ENCODE measurements at regions not wholly inside any gene's neighbourhood (a gene's known extent, or its start where the extent isn't known, plus 50 kb on each side); places are given as distances from the start of the nearest gene placed in this dataset.

GRCh38 chr6:81826784-81827183 is 74.3 kb upstream of the TENT5A start:
- intact Hi-C loops (cut with micrococcal nuclease; ENCODE audit: unreplicated experiment) = no loop called here
- no peak for TF ChIP-seq CTCF (conservative IDR thresholded peaks at IDR 0.05; ENCODE audit: low read length)
- TF ChIP-seq EZH2phosphoT487 (IDR thresholded peaks at IDR 0.05; ENCODE audit: borderline replicate concordance, low read depth, low read length) = no peak
- no peak overlapping the region for H3K4me2 ChIP-seq (ENCODE audit: low read length)
- no TSS peak for BruUV-seq (replicated peaks)
- H2AFZ ChIP-seq (ENCODE audit: low read length) = no peak overlapping the region
- H3K9me2 ChIP-seq (ENCODE audit: insufficient read depth, low read length) = 0 out of 2 replicates have a peak, but pooled peaks cover 4% of the 10 kb centered on the region
- no peaks in the 10 kb centered on the region for H3K9me3 ChIP-seq (ENCODE audit: low read length)
- H3K27ac ChIP-seq (ENCODE audit: low read depth, low read length, poor library complexity, severe bottlenecking) = no peak overlapping the region
- POLR2A ChIA-PET = no interaction called here
- H3K36me3 ChIP-seq (ENCODE audit: insufficient read depth, low read length) = no peaks in the 10 kb centered on the region
- H3K4me1 ChIP-seq (ENCODE audit: insufficient read depth, low read length, poor library complexity, severe bottlenecking) = no peaks in the 10 kb centered on the region
- no peaks in the 10 kb centered on the region for H3K79me2 ChIP-seq (ENCODE audit: insufficient read depth, low read depth, low read length)
- H4K20me1 ChIP-seq (ENCODE audit: insufficient read depth, low read length) = no peaks in the 10 kb centered on the region
- CTCF ChIA-PET (ENCODE audit: unreplicated experiment) = no interaction called here
- no peak for DNase-seq (ENCODE audit: low spot score)
- H3K4me3 ChIP-seq (ENCODE audit: low read depth, low read length, poor library complexity, severe bottlenecking) = no peak overlapping the region

- Histone ChIP-seq H3K4me1 (ENCODE audit: insufficient read depth, low read length, poor library complexity, severe bottlenecking) (peaks cover 4% of the 10 kb centered on the region), H3K9me2 (ENCODE audit: insufficient read depth, low read length) (0 out of 2 replicates have a peak, but pooled peaks cover 4% of the 10 kb centered on the region), H2AFZ (ENCODE audit: low read length) (no peak overlapping the region), H3K36me3 (ENCODE audit: insufficient read depth, low read length) (no peaks in the 10 kb centered on the region), H4K20me1 (ENCODE audit: insufficient read depth, low read length) (no peaks in the 10 kb centered on the region), H3K4me3 (ENCODE audit: low read depth, low read length, poor library complexity, severe bottlenecking) (no peak overlapping the region), H3K27ac (ENCODE audit: low read depth, low read length, poor library complexity, severe bottlenecking) (no peak overlapping the region), H3K79me2 (ENCODE audit: insufficient read depth, low read depth, low read length) (no peaks in the 10 kb centered on the region), H3K4me2 (ENCODE audit: low read length) (no peak overlapping the region), H3K9me3 (ENCODE audit: low read length) (no peaks in the 10 kb centered on the region)
- no TSS peak for BruUV-seq (replicated peaks)
- POLR2A ChIA-PET = no interaction called here
- DNase-seq (ENCODE audit: low spot score) = no peak
- CTCF ChIA-PET (ENCODE audit: unreplicated experiment) = no interaction called here
- TF ChIP-seq CTCF (conservative IDR thresholded peaks at IDR 0.05; ENCODE audit: low read length) = no peak
- no peak for TF ChIP-seq EZH2phosphoT487 (IDR thresholded peaks at IDR 0.05; ENCODE audit: borderline replicate concordance, low read depth, low read length)
- intact Hi-C loops (cut with micrococcal nuclease; ENCODE audit: unreplicated experiment) = no loop called here
Measured at GRCh38 chr6:81822568-81822967, 70.1 kb upstream of the TENT5A start.

- no TSS peak for BruUV-seq (replicated peaks)
- Histone ChIP-seq H3K4me1 (ENCODE audit: insufficient read depth, low read length, poor library complexity, severe bottlenecking) (peaks cover 4% of the 10 kb centered on the region), H3K4me3 (ENCODE audit: low read depth, low read length, poor library complexity, severe bottlenecking) (no peak overlapping the region), H2AFZ (ENCODE audit: low read length) (no peak overlapping the region), H3K36me3 (ENCODE audit: insufficient read depth, low read length) (no peaks in the 10 kb centered on the region), H3K9me3 (ENCODE audit: low read length) (no peaks in the 10 kb centered on the region), H3K79me2 (ENCODE audit: insufficient read depth, low read depth, low read length) (no peaks in the 10 kb centered on the region), H3K9me2 (ENCODE audit: insufficient read depth, low read length) (no peaks in the 10 kb centered on the region), H3K4me2 (ENCODE audit: low read length) (no peak overlapping the region), H3K27ac (ENCODE audit: low read depth, low read length, poor library complexity, severe bottlenecking) (no peak overlapping the region), H4K20me1 (ENCODE audit: insufficient read depth, low read length) (no peaks in the 10 kb centered on the region)
- intact Hi-C loops (cut with micrococcal nuclease; ENCODE audit: unreplicated experiment) = no loop called here
- CTCF ChIA-PET (ENCODE audit: unreplicated experiment) = no interaction called here
- POLR2A ChIA-PET = interaction anchor here (0.9 kb wide), 1 partner anchor 211 kb away, joined by 3 read pairs; no protein-coding TSS in a partner anchor
- DNase-seq (ENCODE audit: low spot score) = no peak
- TF ChIP-seq CTCF (conservative IDR thresholded peaks at IDR 0.05; ENCODE audit: low read length) = no peak
- TF ChIP-seq EZH2phosphoT487 (IDR thresholded peaks at IDR 0.05; ENCODE audit: borderline replicate concordance, low read depth, low read length) = no peak
Measured at GRCh38 chr6:81821449-81821848, 69.0 kb upstream of the TENT5A start.

Measured in OCI-LY7 (cell line).